DND-41 (cell line): ENCODE measurements at regions not wholly inside any gene's neighbourhood (a gene's known extent, or its start where the extent isn't known, plus 50 kb on each side); places are given as distances from the start of the nearest gene placed in this dataset.

ENCODE experiments used
- EZH2 ChIP-seq: IDR thresholded peaks from 3 replicates; pipeline ENCODE4 v1.6.1; 2012; ENCODE audit warnings: borderline replicate concordance, low read depth, mild to moderate bottlenecking, moderate library complexity, low read length, inconsistent platforms; ENCODE audit not compliant: severe bottlenecking
- TF ChIP-seq, protein P1 (sequence below): IDR thresholded peaks from 2 replicates; pipeline ENCODE4 v1.5.1; 2012; ENCODE audit warnings: borderline replicate concordance, low read length, moderate library complexity, mild to moderate bottlenecking; ENCODE audit not compliant: poor library complexity, severe bottlenecking; ENCODE audit errors: extremely low read depth

- TF ChIP-seq, protein P1, sequence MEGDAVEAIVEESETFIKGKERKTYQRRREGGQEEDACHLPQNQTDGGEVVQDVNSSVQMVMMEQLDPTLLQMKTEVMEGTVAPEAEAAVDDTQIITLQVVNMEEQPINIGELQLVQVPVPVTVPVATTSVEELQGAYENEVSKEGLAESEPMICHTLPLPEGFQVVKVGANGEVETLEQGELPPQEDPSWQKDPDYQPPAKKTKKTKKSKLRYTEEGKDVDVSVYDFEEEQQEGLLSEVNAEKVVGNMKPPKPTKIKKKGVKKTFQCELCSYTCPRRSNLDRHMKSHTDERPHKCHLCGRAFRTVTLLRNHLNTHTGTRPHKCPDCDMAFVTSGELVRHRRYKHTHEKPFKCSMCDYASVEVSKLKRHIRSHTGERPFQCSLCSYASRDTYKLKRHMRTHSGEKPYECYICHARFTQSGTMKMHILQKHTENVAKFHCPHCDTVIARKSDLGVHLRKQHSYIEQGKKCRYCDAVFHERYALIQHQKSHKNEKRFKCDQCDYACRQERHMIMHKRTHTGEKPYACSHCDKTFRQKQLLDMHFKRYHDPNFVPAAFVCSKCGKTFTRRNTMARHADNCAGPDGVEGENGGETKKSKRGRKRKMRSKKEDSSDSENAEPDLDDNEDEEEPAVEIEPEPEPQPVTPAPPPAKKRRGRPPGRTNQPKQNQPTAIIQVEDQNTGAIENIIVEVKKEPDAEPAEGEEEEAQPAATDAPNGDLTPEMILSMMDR = no peak
- no peak for TF ChIP-seq EZH2
Observed at GRCh38 chr13:107023335-107023734, 455.4 kb upstream of the ARGLU1 start.
